DMS79 treated with DMSO at 0.1 percent for 48 hours (cell line): ENCODE measurements at regions not wholly inside any gene's neighbourhood (a gene's known extent, or its start where the extent isn't known, plus 50 kb on each side); places are given as distances from the start of the nearest gene placed in this dataset.

Experiments
- DNase-seq: peaks from one replicate; lab custom pipeline; 2025; lab: John Stamatoyannopoulos, UW

GRCh38 chr1:39085174-39085573 lies 59.0 kb downstream of the NDUFS5 start:
- no peak for DNase-seq

GRCh38 chr1:39086386-39086785 lies 60.2 kb downstream of the NDUFS5 start:
- DNase-seq, result no peak

GRCh38 chr1:39086865-39087409 lies 60.8 kb downstream of the NDUFS5 start:
- DNase-seq, result no peak

GRCh38 chr1:39087435-39087834 lies 61.3 kb downstream of the NDUFS5 start:
- DNase-seq, result no peak

GRCh38 chr1:39088658-39089057 lies 62.5 kb downstream of the NDUFS5 start:
- DNase-seq, result no peak

- DNase-seq, result no peak
Observed at GRCh38 chr1:39089931-39090521, 63.9 kb downstream of the NDUFS5 start.

GRCh38 chr1:39090757-39091380 lies 64.7 kb downstream of the NDUFS5 start:
- no peak for DNase-seq

GRCh38 chr1:39091845-39092645 lies 65.9 kb downstream of the NDUFS5 start:
- DNase-seq, result peak; percentile 45

- no peak for DNase-seq
Observed at GRCh38 chr1:39094685-39095084, 68.5 kb downstream of the NDUFS5 start.

GRCh38 chr1:39098546-39099250 lies 72.5 kb downstream of the NDUFS5 start:
- peak; percentile 96 for DNase-seq

GRCh38 chr1:39102537-39103327 lies 76.6 kb downstream of the NDUFS5 start:
- peak; percentile 96 for DNase-seq

GRCh38 chr1:39103328-39104157 lies 77.4 kb downstream of the NDUFS5 start:
- DNase-seq, result no peak

GRCh38 chr1:39104158-39105060 lies 78.3 kb downstream of the NDUFS5 start:
- no peak for DNase-seq

- DNase-seq, result no peak
Observed at GRCh38 chr1:39105061-39105840, 79.1 kb downstream of the NDUFS5 start.

GRCh38 chr1:39105841-39106765 lies 80.0 kb downstream of the NDUFS5 start:
- DNase-seq, result no peak

GRCh38 chr1:39106801-39107327 lies 80.7 kb downstream of the NDUFS5 start:
- no peak for DNase-seq
